MCF 10A (cell line): ENCODE measurements at regions not wholly inside any gene's neighbourhood (a gene's known extent, or its start where the extent isn't known, plus 50 kb on each side); places are given as distances from the start of the nearest gene placed in this dataset.
"Not testable (repeated sequence)": the region's sequence is repeated elsewhere in the genome, so short reads cannot be mapped to it uniquely, and the experiment has no call there.

Source experiments
- BruUV-seq: library from RNA; stranded (reverse); fragments of 400-500 nt; replicated peaks from 2 replicates; lab custom pipeline; 2021; lab: Mats Ljungman, UMichigan
- CTCF ChIA-PET: fragments of 300-600 bp; sonication (Branson Sonifier 250); formaldehyde crosslinking; extraction: SDS; loops from one replicate; lab custom pipeline; 2021; ENCODE audit warnings: antibody characterized with exemption, inconsistent platforms; lab: Yijun Ruan, JAX
- POLR2A ChIA-PET: fragments of 300-600, 350-650 bp; sonication (Branson Sonifier 250); formaldehyde crosslinking; extraction: SDS; loops from one replicate; lab custom pipeline; 2020; ENCODE audit warnings: antibody characterized with exemption, inconsistent platforms; lab: Yijun Ruan, JAX
- DNase-seq: peaks from one replicate; pipeline ENCODE4 v3.0.0-alpha.2; 2018; ENCODE audit not compliant: unreplicated experiment
- H3K27ac Mint-ChIP-seq: one replicate; pipeline ENCODE4 v1.8.0; 2022; ENCODE audit warnings: mild to moderate bottlenecking, low read depth, mixed read lengths; ENCODE audit not compliant: unreplicated experiment
- H3K27me3 Mint-ChIP-seq: one replicate; pipeline ENCODE4 v1.8.0; 2022; ENCODE audit warnings: mixed read lengths; ENCODE audit not compliant: insufficient read depth, unreplicated experiment
- H3K36me3 Mint-ChIP-seq: one replicate; pipeline ENCODE4 v1.8.0; 2022; ENCODE audit warnings: mild to moderate bottlenecking, moderate library complexity, mixed read lengths; ENCODE audit not compliant: insufficient read depth, unreplicated experiment
- H3K4me1 Mint-ChIP-seq: one replicate; pipeline ENCODE4 v1.8.0; 2022; ENCODE audit warnings: mixed read lengths; ENCODE audit not compliant: insufficient read depth, unreplicated experiment
- H3K4me3 Mint-ChIP-seq: one replicate; pipeline ENCODE4 v1.8.0; 2022; ENCODE audit warnings: mild to moderate bottlenecking, moderate library complexity, mixed read lengths; ENCODE audit not compliant: unreplicated experiment
- H3K9me3 Mint-ChIP-seq: one replicate; pipeline ENCODE4 v1.8.0; 2022; ENCODE audit warnings: mixed read lengths; ENCODE audit not compliant: unreplicated experiment
- CTCF ChIP-seq: fragments of 200-600 bp; IDR thresholded peaks from one replicate; pipeline ENCODE4 v1.8.0; 2022; ENCODE audit warnings: antibody characterized with exemption, mild to moderate bottlenecking; ENCODE audit not compliant: unreplicated experiment
- intact Hi-C: fragments of 100-400 bp; cut with micrococcal nuclease; formaldehyde crosslinking; loops from 2 replicates; pipeline ENCODE4 v1.14.1; 2022

GRCh38 chr15:39515765-39516164 lies 65.1 kb upstream of the THBS1 start:
- H3K9me3 Mint-ChIP-seq = no peaks in the 10 kb centered on the region
- intact Hi-C loops = no loop called here
- no peak overlapping the region for H3K27ac Mint-ChIP-seq
- H3K36me3 Mint-ChIP-seq = no peaks in the 10 kb centered on the region
- no peak overlapping the region for H3K4me3 Mint-ChIP-seq
- no TSS peak for BruUV-seq
- ChIA-PET CTCF (interaction anchor here (0.6 to 0.7 kb wide), 3 partner anchors 9 to 76 kb away, joined by 3 to 4 read pairs (median 4); no protein-coding TSS in a partner anchor), POLR2A (no interaction called here)
- peaks cover 11% of the 10 kb centered on the region for H3K4me1 Mint-ChIP-seq
- no peak for DNase-seq
- H3K27me3 Mint-ChIP-seq = no peaks in the 10 kb centered on the region
- no peak for TF ChIP-seq CTCF

DNA sequence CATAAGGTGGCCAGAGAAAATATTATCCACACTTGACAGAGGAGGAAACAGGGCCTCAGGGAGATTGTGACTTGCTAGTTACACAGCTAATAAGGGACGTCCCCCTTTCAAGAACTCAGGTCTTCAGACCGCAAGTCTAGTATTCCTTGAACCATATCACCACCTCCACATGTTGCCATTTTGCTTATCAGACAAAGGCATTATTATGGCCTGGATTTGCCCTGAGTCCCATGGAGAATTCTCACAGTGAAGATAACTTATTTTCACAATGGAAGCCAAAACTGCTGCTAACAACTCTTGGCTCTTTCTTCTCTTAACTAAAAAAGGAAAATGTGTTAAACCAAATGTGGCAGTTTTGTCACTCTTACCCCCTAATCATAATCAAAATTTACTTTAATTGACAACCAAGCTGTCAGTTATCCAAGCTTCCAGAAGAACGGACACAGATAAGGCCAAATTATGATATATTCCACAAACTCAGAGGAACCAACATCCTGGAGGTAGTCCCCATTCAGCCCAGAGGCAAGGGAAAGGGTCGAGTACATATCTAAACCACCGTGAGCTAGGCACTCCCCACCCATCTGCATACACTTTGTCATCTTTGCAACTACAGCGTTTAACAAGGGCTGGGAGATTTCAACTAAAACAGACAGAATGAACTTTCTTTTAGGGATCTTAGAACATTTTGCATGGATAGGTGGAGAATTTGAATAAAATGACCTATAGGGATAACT lies 63.6 kb upstream of the THBS1 start:
- ChIA-PET CTCF (interaction anchor here (0.5 kb wide), 1 partner anchor 9 kb away, joined by 3 read pairs; no protein-coding TSS in a partner anchor), POLR2A (no interaction called here)
- no peak for TF ChIP-seq CTCF
- Mint-ChIP-seq H3K9me3 (no peaks in the 10 kb centered on the region), H3K4me3 (no peak overlapping the region), H3K4me1 (no peaks in the 10 kb centered on the region), H3K27ac (no peak overlapping the region), H3K36me3 (no peaks in the 10 kb centered on the region), H3K27me3 (no peaks in the 10 kb centered on the region)
- intact Hi-C loops = no loop called here
- no peak for DNase-seq
- BruUV-seq = no TSS peak

DNA sequence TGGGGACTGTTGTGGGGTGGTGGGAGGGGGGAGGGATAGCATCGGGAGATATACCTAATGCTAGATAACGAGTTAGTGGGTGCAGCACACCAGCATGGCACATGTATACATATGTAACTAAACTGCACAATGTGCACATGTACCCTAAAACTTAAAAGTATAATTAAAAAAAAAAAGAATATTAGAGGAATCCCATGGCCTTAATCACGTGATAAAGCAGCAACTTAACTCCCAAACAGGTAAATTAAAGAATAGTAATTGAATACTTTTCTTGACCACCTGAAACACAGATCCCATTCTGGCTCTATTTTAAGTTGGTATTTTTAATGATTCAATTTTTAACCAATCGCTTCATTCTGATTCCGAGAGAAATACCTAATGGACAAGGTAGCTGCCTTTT lies 56.9 kb upstream of the THBS1 start:
- H3K9me3 Mint-ChIP-seq, DNase-seq, CTCF ChIA-PET, BruUV-seq, POLR2A ChIA-PET, H3K27me3 Mint-ChIP-seq, H3K27ac Mint-ChIP-seq, H3K4me1 Mint-ChIP-seq, intact Hi-C loops, H3K36me3 Mint-ChIP-seq, H3K4me3 Mint-ChIP-seq: not testable (repeated sequence)

GRCh38 chr15:39529457-39529856 lies 51.4 kb upstream of the THBS1 start:
- POLR2A ChIA-PET = no interaction called here
- Mint-ChIP-seq H3K27me3 (no peaks in the 10 kb centered on the region), H3K27ac (no peak overlapping the region), H3K4me3 (no peak overlapping the region), H3K4me1 (peaks cover 8% of the 10 kb centered on the region), H3K9me3 (no peaks in the 10 kb centered on the region), H3K36me3 (no peaks in the 10 kb centered on the region)
- intact Hi-C loops = no loop called here
- DNase-seq = no peak
- CTCF ChIA-PET = no interaction called here
- BruUV-seq = no TSS peak
- TF ChIP-seq CTCF = no peak
